MM.1S (cell line): ENCODE measurements at regions not wholly inside any gene's neighbourhood (a gene's known extent, or its start where the extent isn't known, plus 50 kb on each side); places are given as distances from the start of the nearest gene placed in this dataset.

Source experiments
- CTCF ChIP-seq: fragments of 300-600 bp; sonication (generic); IDR thresholded peaks from 2 replicates; pipeline ENCODE4 v1.5.1; 2016; ENCODE audit warnings: antibody characterized with exemption, low read length, mixed read lengths
- EZH2phosphoT487 ChIP-seq: fragments of 300-600 bp; sonication (generic); IDR thresholded peaks from 2 replicates; pipeline ENCODE4 v1.6.1; 2018; ENCODE audit warnings: antibody characterized with exemption, low read length

- TF ChIP-seq CTCF (no peak), EZH2phosphoT487 (no peak)
These were observed 77.9 kb upstream of the DYNLRB2 start for GRCh38 chr16:80462917-80463316.
